ENCODE measurements at regions not wholly inside any gene's neighbourhood (a gene's known extent, or its start where the extent isn't known, plus 50 kb on each side); places are given as distances from the start of the nearest gene placed in this dataset.
A peak's percentile ranks its signal among the peaks of the same experiment; 100 is the strongest.

DNA sequence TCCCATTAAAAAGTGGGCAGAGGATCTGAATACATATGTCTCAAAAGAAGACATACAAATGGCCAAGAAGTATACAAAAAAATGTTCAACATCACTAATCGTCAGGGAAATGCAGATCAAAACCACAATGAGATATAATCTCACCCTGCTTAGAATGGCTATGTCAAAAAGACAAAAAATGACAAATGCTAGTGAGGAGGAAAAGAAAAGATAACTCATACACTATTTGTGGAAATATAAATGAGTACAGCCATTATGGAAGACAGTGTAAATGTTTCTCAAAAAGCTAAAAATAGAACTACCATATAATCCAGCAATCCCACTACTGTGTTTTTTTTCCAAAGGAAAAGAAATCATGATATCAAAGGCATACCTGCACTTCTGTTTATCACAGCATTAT lies 450.7 kb downstream of the EFNA5 start:
- no peaks in the 10 kb centered on the region for H3K27me3 ChIP-seq
- DNase-seq (no peak), ATAC-seq (no peak)
- TF ChIP-seq, protein P1, sequence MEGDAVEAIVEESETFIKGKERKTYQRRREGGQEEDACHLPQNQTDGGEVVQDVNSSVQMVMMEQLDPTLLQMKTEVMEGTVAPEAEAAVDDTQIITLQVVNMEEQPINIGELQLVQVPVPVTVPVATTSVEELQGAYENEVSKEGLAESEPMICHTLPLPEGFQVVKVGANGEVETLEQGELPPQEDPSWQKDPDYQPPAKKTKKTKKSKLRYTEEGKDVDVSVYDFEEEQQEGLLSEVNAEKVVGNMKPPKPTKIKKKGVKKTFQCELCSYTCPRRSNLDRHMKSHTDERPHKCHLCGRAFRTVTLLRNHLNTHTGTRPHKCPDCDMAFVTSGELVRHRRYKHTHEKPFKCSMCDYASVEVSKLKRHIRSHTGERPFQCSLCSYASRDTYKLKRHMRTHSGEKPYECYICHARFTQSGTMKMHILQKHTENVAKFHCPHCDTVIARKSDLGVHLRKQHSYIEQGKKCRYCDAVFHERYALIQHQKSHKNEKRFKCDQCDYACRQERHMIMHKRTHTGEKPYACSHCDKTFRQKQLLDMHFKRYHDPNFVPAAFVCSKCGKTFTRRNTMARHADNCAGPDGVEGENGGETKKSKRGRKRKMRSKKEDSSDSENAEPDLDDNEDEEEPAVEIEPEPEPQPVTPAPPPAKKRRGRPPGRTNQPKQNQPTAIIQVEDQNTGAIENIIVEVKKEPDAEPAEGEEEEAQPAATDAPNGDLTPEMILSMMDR (IDR thresholded peaks at IDR 0.05) = no peak
- no peak overlapping the region for H3K4me3 ChIP-seq
- intact Hi-C loops (cut with DNase I) = no loop called here
- H3K36me3 ChIP-seq = no peaks in the 10 kb centered on the region
- no peaks in the 10 kb centered on the region for H3K9me3 ChIP-seq
- H3K27ac ChIP-seq = no peak overlapping the region
- H3K4me1 ChIP-seq = no peaks in the 10 kb centered on the region

DNA sequence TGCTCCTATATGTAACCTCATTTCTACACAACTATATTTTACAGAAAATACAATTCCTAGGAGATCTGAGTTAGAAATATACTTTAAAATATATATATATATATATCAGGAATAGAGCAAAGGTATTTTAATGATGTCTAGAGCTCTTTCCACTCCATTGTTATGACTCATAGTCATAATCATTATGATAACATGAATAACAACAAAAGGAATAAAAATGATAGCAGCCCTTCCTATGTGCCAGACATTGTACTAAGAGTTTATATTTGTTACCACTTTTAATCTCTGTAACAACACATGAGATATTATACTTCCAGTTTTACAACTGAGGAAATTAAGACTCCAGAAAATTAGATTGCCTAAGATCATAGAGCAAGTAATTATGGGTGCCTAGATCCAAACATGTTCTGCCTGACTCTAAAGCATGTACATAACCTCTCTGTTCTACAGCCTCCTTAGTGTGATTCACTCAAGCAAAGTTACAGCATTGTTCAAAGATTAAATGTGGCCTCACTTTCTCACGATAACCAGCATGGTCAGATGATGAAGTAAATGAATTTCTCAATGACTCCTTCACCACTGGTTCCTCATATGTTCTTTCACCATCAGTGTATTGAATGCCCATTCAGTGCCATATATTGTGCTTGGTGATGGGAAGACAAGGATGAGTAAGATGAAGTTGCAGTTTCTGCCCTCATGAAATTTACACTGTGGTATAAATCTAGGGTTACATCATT lies 452.1 kb downstream of the EFNA5 start:
- no peak overlapping the region for H3K27ac ChIP-seq
- intact Hi-C loops (cut with DNase I) = no loop called here
- no peaks in the 10 kb centered on the region for H3K36me3 ChIP-seq
- DNase-seq (no peak), ATAC-seq (no peak)
- no peak overlapping the region for H3K4me3 ChIP-seq
- H3K4me1 ChIP-seq = no peaks in the 10 kb centered on the region
- no peaks in the 10 kb centered on the region for H3K27me3 ChIP-seq
- no peaks in the 10 kb centered on the region for H3K9me3 ChIP-seq
- TF ChIP-seq, protein P1 (IDR thresholded peaks at IDR 0.05) = no peak

DNA sequence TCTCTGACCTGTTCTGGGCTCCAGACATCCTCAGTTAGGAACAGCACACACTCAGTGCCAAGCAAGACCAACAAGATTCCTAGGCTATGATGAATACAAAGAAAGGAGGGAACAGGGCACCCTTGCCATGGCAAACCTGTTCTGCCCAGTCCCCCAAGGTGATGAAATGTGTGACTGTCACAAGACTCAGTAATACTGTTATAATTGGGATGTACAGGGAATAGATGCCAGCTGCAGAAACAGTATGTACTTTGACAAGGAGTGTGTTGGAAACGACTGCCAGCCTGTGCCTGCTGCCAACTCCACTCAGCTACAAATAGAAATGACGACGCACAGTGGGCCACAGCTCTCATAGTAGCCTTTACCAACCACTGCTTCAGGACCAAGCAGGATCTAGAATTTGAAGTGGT lies 453.0 kb downstream of the EFNA5 start:
- Histone ChIP-seq H3K4me3 (no peak overlapping the region), H3K27ac (no peak overlapping the region), H3K9me3 (no peaks in the 10 kb centered on the region), H3K27me3 (no peaks in the 10 kb centered on the region), H3K4me1 (no peaks in the 10 kb centered on the region), H3K36me3 (no peaks in the 10 kb centered on the region)
- DNase-seq (peak; percentile 81), ATAC-seq (peak; percentile 96)
- TF ChIP-seq, protein P1 (IDR thresholded peaks at IDR 0.05) = no peak
- intact Hi-C loops (cut with DNase I) = no loop called here

DNA sequence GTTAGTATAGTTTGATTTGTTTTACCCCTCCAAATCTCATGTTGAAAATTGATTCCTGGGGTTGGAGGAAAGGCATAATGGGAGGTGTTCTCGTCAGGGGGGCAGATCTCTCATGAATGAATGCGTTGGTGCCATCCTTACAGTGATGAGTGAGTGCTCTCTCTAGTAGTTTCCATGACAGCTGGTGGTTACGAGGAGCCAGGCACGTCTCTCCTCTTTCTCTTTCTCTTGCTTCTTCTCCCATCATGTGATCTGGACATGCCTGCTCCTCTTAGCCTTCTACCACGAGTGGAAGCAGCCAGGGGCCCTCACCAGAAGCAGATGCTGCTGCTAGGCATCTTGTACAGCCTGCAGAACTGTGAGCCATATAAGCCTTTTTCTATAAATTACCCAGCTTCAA lies 454.1 kb downstream of the EFNA5 start:
- intact Hi-C loops (cut with DNase I) = no loop called here
- ATAC-seq (no peak), DNase-seq (no peak)
- no peak overlapping the region for H3K4me3 ChIP-seq
- no peak overlapping the region for H3K27ac ChIP-seq
- TF ChIP-seq, protein P1 (IDR thresholded peaks at IDR 0.05) = no peak
- H3K36me3 ChIP-seq = no peaks in the 10 kb centered on the region
- no peaks in the 10 kb centered on the region for H3K9me3 ChIP-seq
- no peaks in the 10 kb centered on the region for H3K27me3 ChIP-seq
- no peaks in the 10 kb centered on the region for H3K4me1 ChIP-seq

DNA sequence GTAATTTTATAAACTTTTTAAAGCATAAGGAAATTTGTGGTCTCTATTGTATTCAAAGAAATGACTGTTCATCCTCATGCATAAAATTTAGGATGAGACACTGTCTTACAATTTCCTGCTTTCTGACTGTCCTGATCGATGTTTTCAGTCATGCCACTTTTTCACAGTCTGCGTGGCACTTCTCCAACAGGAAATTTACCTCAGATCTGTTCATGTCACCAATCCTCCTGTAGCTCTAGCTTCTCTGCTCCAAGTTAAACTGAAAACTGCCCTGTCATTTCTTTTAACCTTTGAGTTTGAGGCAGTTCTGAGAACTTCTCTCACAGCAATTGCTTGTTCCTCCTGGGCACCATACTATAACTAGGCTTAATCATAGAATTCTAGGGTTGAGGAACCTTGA lies 455.1 kb downstream of the EFNA5 start:
- no peak for ATAC-seq
- H3K4me1 ChIP-seq = no peaks in the 10 kb centered on the region
- TF ChIP-seq, protein P1 (IDR thresholded peaks at IDR 0.05) = no peak
- H3K9me3 ChIP-seq = no peaks in the 10 kb centered on the region
- no peaks in the 10 kb centered on the region for H3K27me3 ChIP-seq
- intact Hi-C loops (cut with DNase I) = no loop called here
- no peak overlapping the region for H3K4me3 ChIP-seq
- H3K27ac ChIP-seq = no peak overlapping the region
- H3K36me3 ChIP-seq = no peaks in the 10 kb centered on the region
- DNase-seq = no peak

DNA sequence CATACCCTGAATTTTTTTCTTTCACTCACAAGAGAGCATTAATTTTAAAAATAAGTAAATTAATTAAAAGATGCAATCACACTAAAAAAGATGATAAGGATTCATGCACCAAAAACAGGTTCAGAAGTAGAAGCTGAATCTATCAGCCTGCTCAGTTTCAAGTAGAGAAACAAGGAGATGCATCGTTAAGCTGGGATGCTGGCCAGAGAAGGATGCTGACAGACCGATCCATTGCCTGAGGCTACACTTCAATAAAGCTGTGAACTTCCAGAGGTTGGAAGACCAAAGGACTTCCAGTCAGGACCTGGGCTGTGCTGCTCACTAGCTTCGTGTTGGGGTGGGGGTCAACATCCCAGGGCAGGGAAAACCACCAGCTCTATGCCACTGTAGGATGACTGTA lies 457.7 kb downstream of the EFNA5 start:
- ATAC-seq = no peak
- no peak for DNase-seq
- Histone ChIP-seq H3K27ac (no peak overlapping the region), H3K36me3 (no peaks in the 10 kb centered on the region), H3K4me1 (no peaks in the 10 kb centered on the region), H3K9me3 (no peaks in the 10 kb centered on the region), H3K4me3 (no peak overlapping the region), H3K27me3 (no peaks in the 10 kb centered on the region)
- intact Hi-C loops (cut with DNase I) = no loop called here
- TF ChIP-seq, protein P1 (IDR thresholded peaks at IDR 0.05) = no peak
